ENCODE measurements at regions not wholly inside any gene's neighbourhood (a gene's known extent, or its start where the extent isn't known, plus 50 kb on each side); places are given as distances from the start of the nearest gene placed in this dataset.

DNA sequence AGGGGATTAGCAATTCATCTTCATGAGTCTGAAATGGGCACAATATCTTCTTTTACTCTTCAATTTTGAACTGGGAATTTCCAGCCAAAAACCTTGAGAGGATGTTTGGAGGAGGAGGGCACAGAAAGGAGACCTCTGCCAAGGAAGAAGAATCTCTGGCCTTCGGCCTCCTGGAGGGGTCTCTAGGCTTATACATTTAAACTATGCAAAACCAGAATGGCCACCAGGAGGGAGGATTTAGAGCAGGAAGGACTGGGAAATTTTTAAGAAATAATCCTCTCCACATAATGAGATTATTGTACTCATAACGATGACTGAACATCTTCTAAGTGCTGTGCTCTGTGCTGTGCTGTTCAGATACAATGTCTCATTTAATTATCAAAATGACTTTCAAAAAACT, 325.9 kb downstream of the NDFIP2 start:
- no peaks in the 10 kb centered on the region for H3K9me2 ChIP-seq (replicated peaks; ENCODE audit: control insufficient read depth, low read length)
- no peak overlapping the region for H3K4me2 ChIP-seq (ENCODE audit: low read length)
- H3K36me3 ChIP-seq (ENCODE audit: control insufficient read depth, low read length) = no peaks in the 10 kb centered on the region
- no peaks in the 10 kb centered on the region for H4K20me1 ChIP-seq (ENCODE audit: control insufficient read depth, insufficient read depth, low read depth, low read length)
- H3K27me3 ChIP-seq (ENCODE audit: control insufficient read depth, low read length) = no peaks in the 10 kb centered on the region
- no peaks in the 10 kb centered on the region; the same call in 1 of the 2 replicates for H3K9me3 ChIP-seq (ENCODE audit: control insufficient read depth, insufficient read depth, low read length)
- no peaks in the 10 kb centered on the region for H3F3A ChIP-seq (ENCODE audit: control insufficient read depth, insufficient read depth)
- no peak overlapping the region for H3K4me3 ChIP-seq (ENCODE audit: low read length)
- no peak for TF ChIP-seq CTCF (IDR thresholded peaks at IDR 0.05; ENCODE audit: low read depth, low read length, poor library complexity, severe bottlenecking)
- no peak for TF ChIP-seq EZH2phosphoT487 (IDR thresholded peaks at IDR 0.05; ENCODE audit: borderline replicate concordance, low read length)
- H3K79me2 ChIP-seq (ENCODE audit: control insufficient read depth, low read length) = no peaks in the 10 kb centered on the region
- H3K27ac ChIP-seq (ENCODE audit: low read depth, low read length) = no peak overlapping the region
- no peaks in the 10 kb centered on the region for H3K4me1 ChIP-seq (ENCODE audit: control insufficient read depth, low read length)

DNA sequence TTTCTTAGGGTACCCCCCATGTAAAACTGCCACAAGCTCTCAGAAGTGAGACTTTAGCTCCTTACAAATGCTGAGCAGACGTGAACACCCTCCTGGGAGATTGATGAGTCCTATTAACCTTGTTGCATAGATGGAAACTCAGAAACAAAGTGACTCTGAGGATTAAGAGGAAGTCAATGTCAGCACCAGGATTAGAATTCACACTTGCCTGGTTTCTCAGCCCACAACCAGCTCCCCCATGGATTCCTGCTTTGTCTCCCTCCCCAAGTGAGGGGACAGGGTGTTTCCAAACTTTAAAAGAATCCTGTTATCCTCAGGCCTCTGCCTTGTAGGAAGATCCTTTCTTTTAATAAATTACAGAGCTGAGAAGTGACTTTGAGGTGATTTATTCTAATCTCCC, 324.4 kb downstream of the NDFIP2 start:
- no peaks in the 10 kb centered on the region for H3K79me2 ChIP-seq (ENCODE audit: control insufficient read depth, low read length)
- TF ChIP-seq EZH2phosphoT487 (IDR thresholded peaks at IDR 0.05; ENCODE audit: borderline replicate concordance, low read length) = no peak
- no peak for TF ChIP-seq CTCF (IDR thresholded peaks at IDR 0.05; ENCODE audit: low read depth, low read length, poor library complexity, severe bottlenecking)
- no peak overlapping the region for H3K27ac ChIP-seq (ENCODE audit: low read depth, low read length)
- no peak overlapping the region for H3K4me2 ChIP-seq (ENCODE audit: low read length)
- no peaks in the 10 kb centered on the region for H3F3A ChIP-seq (ENCODE audit: control insufficient read depth, insufficient read depth)
- H3K9me3 ChIP-seq (ENCODE audit: control insufficient read depth, insufficient read depth, low read length) = no peaks in the 10 kb centered on the region; the same call in 1 of the 2 replicates
- H3K4me1 ChIP-seq (ENCODE audit: control insufficient read depth, low read length) = no peaks in the 10 kb centered on the region
- H3K27me3 ChIP-seq (ENCODE audit: control insufficient read depth, low read length) = no peaks in the 10 kb centered on the region
- H3K9me2 ChIP-seq (replicated peaks; ENCODE audit: control insufficient read depth, low read length) = no peaks in the 10 kb centered on the region
- no peaks in the 10 kb centered on the region for H3K36me3 ChIP-seq (ENCODE audit: control insufficient read depth, low read length)
- no peaks in the 10 kb centered on the region for H4K20me1 ChIP-seq (ENCODE audit: control insufficient read depth, insufficient read depth, low read depth, low read length)
- H3K4me3 ChIP-seq (ENCODE audit: low read length) = no peak overlapping the region

DNA sequence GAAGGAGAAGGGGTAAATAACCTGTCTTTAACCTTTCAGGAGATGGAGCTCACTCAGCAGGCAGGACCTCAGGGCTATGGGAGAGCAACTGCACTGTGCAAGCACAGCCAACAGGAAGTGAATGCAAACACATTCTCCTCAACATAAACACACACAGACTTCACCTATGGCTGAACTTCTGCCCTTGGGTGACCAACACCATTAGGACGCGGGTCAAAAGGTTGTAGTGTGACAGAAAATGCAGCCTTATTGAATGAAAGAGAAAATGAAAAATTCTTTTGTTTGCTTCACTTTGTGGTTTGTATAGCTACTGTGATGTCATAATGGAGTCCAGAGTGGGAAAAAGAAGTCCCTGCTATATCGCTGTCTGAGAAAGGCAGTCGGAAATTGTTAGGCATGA, 323.0 kb downstream of the NDFIP2 start:
- H3K36me3 ChIP-seq (ENCODE audit: control insufficient read depth, low read length) = no peaks in the 10 kb centered on the region
- TF ChIP-seq EZH2phosphoT487 (IDR thresholded peaks at IDR 0.05; ENCODE audit: borderline replicate concordance, low read length) (no peak), CTCF (IDR thresholded peaks at IDR 0.05; ENCODE audit: low read depth, low read length, poor library complexity, severe bottlenecking) (no peak)
- no peaks in the 10 kb centered on the region for H3K27me3 ChIP-seq (ENCODE audit: control insufficient read depth, low read length)
- no peak overlapping the region for H3K27ac ChIP-seq (ENCODE audit: low read depth, low read length)
- H3K9me3 ChIP-seq (ENCODE audit: control insufficient read depth, insufficient read depth, low read length) = no peaks in the 10 kb centered on the region; the same call in 1 of the 2 replicates
- no peak overlapping the region for H3K4me2 ChIP-seq (ENCODE audit: low read length)
- no peaks in the 10 kb centered on the region for H3K9me2 ChIP-seq (replicated peaks; ENCODE audit: control insufficient read depth, low read length)
- H4K20me1 ChIP-seq (ENCODE audit: control insufficient read depth, insufficient read depth, low read depth, low read length) = no peaks in the 10 kb centered on the region
- H3K4me3 ChIP-seq (ENCODE audit: low read length) = no peak overlapping the region
- no peaks in the 10 kb centered on the region for H3K4me1 ChIP-seq (ENCODE audit: control insufficient read depth, low read length)
- H3K79me2 ChIP-seq (ENCODE audit: control insufficient read depth, low read length) = no peaks in the 10 kb centered on the region
- H3F3A ChIP-seq (ENCODE audit: control insufficient read depth, insufficient read depth) = no peaks in the 10 kb centered on the region

GRCh38 chr13:79803296-79803695, 322.3 kb downstream of the NDFIP2 start:
- Histone ChIP-seq H3F3A (ENCODE audit: control insufficient read depth, insufficient read depth) (no peaks in the 10 kb centered on the region), H3K9me2 (replicated peaks; ENCODE audit: control insufficient read depth, low read length) (no peaks in the 10 kb centered on the region), H3K79me2 (ENCODE audit: control insufficient read depth, low read length) (no peaks in the 10 kb centered on the region), H3K4me1 (ENCODE audit: control insufficient read depth, low read length) (no peaks in the 10 kb centered on the region), H3K36me3 (ENCODE audit: control insufficient read depth, low read length) (no peaks in the 10 kb centered on the region), H3K4me2 (ENCODE audit: low read length) (no peak overlapping the region), H3K27ac (ENCODE audit: low read depth, low read length) (no peak overlapping the region), H3K4me3 (ENCODE audit: low read length) (no peak overlapping the region), H4K20me1 (ENCODE audit: control insufficient read depth, insufficient read depth, low read depth, low read length) (no peaks in the 10 kb centered on the region), H3K9me3 (ENCODE audit: control insufficient read depth, insufficient read depth, low read length) (no peaks in the 10 kb centered on the region; the same call in 1 of the 2 replicates), H3K27me3 (ENCODE audit: control insufficient read depth, low read length) (no peaks in the 10 kb centered on the region)
- TF ChIP-seq CTCF (IDR thresholded peaks at IDR 0.05; ENCODE audit: low read depth, low read length, poor library complexity, severe bottlenecking) (no peak), EZH2phosphoT487 (IDR thresholded peaks at IDR 0.05; ENCODE audit: borderline replicate concordance, low read length) (no peak)

All from DOHH2 (cell line).